COLO829 (cell line): ENCODE measurements at regions not wholly inside any gene's neighbourhood (a gene's known extent, or its start where the extent isn't known, plus 50 kb on each side); places are given as distances from the start of the nearest gene placed in this dataset.
"Not testable (repeated sequence)": the region's sequence is repeated elsewhere in the genome, so short reads cannot be mapped to it uniquely, and the experiment has no call there.

Experiments
- DNase-seq: peaks from one replicate; pipeline ENCODE4 v3.0.0; 2012; ENCODE audit warnings: low spot score

DNA sequence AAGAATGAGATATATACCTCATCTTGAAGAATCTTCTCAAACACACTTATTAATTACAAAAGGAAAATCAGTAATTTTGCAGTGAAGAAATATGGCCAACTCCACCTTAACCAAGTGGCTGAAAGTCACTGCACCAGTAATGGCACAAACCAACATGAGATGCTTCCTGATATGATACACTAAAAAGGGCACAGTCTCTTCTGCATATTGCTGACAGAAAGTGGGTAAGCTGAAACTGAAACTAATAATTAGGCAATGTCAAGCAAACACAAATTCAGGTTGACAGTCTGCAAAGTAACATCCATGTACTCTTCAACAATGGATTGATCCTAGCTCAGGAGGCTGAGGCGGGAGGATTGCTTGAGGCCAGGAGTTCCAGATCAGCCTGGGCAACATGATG is 56.1 kb downstream of the ZNF22 start:
- DNase-seq: not testable (repeated sequence)

DNA sequence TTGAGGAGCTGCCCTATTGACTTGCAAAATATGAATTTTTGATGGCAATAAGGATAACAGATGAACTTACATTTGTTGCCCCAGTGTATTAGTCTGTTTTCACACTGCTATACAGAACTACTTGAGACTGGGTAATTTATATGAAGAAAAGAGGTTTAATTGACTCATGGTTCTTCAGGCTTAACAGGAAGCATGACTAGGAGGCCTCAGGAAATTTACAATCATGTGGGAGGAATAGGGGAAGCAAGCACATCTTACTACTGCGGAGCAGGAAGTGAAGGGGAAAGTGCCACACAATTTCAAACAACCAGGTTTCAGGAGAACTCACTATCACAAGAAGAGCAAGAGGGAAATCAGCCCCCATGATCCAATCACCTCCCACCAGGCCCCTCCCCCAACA is 57.9 kb downstream of the ZNF22 start:
- DNase-seq: no peak

DNA sequence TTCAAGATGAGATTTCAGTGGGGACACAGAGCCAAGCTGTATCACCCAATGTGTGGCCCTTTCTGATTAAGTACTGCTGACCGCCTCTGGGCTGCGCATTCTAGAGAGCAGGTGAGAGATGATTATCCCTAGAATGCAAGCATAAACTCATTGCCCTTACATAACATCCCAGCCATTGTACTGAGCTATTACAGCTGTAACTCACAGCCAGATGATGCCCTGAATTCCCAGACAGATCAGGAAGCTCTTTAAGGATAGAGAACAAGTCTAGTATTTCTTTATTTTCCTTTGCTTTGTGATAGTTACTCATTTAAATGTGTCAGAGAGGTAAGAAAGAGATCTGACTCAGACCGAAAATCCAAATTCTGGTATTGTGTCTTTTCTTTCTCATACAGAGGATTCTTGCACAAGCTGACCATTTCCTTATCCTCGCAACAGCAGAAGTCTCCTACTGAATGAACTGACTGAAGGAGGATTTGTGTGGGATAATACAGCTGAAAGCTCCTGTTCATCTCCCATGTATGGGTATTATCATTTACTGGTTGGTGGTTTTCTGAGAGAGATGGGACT is 58.4 kb downstream of the ZNF22 start:
- DNase-seq: no peak

DNA sequence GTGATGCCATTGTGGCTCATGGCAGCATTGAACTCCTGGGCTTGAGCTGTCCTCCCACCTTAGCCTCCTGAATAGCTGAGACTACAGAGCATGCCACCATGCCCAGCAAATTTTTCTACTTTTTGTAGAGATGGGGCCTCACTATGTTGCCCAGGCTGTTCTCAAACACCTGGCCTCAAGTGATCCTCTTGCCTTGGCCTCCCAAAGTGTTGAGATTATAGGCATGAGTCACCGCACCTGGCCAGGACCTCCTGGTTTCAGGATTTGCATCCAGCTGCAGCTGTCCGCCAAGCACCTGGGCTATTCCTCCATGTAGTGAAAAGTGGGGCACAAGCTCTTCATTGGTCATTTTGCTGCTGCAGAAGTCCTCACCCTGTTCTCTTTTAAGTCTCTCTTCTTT is 58.9 kb downstream of the ZNF22 start:
- no peak for DNase-seq

DNA sequence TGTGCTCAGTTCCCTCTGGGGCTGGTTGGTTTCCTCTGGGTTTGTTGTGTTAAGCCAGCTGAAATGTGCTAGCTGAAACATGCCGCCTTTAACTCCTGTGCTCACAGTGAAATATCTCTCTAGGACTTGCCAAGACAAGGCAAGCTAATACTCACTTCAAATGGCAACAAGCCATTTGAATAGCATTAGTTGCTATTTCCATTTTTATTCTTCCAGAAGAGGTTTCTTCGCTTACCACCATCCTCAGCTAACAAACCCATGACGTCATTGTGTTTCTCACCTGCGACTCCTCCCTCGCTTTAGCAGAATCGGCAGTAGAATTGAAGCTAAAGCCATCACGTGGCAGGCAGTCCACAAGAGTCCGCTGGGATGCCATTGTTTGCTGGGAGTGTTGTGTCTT is 61.3 kb downstream of the ZNF22 start:
- no peak for DNase-seq

DNA sequence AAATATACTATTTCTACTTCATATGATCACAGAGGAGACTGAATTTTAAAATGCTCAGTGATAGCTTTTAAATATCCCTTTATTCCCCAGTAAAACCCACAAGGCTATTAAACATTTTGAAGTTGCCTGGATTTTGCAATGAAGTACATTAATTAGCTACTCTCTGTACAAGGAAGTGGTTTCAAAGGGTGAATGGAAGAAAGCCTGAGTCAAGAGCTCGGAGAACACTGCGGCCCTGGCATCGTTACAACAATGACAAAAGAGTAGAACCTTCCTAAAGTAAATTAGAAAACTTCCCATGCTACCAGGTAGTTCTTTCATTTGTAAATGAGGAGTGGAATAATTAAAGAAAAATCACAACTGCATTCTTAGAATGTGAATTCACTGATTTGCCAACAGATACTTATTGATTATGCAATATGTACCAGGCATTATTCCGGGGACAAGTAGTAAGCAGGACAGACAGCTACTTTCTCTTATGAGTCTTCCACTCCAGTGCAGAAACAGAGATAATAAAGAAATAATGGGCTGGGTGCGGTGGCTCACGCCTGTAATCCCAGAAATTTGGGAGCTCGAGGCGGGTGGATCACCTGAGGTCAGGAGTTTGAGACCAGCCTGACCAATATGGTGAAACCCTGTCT is 63.0 kb downstream of the ZNF22 start:
- DNase-seq: no peak

DNA sequence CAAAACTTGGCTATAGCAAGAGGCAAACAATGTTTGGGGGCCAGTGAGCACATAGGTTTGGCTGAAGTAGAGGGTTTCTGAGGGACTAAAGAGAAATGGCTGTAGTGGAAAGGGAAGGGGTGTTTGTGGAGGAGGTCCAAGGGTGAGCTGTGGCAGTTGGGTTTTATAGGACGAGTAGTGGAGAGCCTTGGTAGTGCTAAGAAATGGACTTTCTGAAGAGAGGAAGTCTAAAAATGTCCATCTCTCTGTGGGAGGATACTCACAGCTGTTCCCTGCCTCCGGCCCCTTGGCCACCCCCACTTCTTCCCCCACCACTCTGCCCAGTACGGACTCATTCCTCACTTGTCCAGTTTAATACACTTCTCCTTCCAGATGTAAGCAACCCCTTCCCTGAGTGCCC is 64.3 kb downstream of the ZNF22 start:
- no peak for DNase-seq

DNA sequence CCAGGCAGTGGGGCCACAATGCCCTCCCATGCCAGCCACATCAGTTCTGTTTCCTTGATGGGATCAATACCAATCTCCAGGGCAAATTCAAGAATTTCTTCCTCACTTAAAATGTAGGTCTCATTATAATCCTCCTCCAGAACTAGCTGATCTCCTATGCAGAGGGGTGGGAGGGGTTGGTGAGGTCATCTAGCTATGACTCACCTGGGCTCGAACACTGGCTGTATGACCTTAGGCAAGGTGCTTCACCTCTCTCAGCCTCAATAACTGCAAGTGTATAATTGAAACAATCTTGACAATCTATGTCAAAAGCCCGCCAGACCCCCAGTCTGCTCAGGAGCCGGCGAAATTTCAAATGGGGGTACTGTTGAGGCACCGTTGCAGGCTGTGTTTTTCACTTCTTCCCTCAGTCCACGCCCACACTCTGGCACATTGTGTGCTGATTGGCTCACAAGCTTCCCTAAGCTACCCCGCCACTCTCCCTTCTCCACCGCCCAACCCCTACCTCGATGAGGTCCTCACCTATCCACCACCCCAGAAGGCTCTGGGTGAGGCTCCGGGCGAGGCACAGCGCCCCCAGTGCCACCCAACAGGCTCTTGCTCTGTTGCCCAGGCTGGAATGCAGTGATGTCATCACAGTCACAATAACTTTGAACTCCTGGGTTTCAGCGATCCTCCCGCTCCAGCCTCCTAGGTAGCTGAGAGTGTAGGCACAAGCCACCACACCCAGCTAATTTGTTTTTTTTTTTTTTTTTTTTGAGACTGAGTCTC is 70.5 kb downstream of the ZNF22 start:
- DNase-seq: no peak

DNA sequence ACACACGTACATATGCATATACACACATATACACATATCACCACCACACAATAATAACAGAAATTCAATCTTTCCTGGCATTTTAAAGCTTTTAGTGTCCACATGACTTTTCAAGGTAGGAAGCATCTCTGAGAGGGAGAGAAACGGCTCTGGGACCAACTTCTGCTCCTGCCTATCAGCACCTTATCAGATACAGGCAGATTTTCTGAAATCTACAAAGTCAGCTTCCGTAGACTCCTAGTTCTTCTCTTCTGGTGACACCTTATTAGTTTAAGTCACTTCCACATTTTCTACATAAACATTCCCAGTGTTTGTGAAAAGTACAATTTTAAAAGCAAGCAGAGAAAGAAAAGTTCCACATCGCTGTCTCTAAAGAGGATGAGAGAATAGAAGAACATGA is 74.5 kb downstream of the ZNF22 start:
- no peak for DNase-seq

DNA sequence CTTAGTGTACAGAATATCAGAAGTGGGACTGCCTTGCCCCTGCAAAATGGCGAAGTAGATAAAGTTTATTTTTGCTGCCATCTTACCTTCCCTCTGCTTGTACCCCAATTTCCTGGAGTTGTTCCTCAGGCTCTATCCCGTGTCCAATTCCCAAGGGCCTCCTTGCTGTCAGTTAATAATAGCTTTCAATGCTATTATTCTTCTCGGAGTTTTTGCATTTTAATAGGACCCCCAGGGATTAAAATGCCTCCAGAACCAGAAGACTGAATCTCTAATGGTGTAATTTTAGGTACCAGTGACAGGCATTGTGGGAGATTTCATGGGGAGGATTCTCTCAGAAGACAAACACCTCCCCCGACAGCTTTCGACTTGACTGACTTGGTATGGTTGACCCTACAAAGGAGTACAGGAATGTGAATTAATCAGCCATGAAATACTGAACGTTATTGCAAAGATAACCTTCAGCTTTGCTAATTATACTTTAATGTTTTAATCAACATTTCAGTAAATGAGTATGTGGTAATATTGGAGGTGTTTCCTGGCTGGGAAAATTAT is 75.2 kb downstream of the ZNF22 start:
- no peak for DNase-seq

DNA sequence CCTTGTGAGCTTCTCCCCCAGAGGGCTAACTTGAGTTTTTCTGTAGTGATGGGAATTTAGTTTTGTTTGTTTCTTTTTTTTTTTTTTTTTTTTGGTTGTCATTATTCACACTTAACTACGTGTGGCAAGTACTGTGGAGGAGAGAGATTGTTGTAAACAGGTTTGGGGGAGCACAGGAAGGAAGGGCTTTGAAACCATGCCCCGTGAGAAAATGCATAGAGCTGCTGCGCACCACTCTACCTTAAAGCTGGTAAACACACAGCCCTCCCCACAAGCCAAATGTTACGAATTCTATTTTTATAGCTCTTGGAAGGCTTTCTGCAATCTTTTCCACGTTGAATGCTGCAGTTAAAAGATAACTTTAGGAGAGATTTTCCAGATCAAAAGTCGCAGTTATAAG is 76.2 kb downstream of the ZNF22 start:
- no peak for DNase-seq

DNA sequence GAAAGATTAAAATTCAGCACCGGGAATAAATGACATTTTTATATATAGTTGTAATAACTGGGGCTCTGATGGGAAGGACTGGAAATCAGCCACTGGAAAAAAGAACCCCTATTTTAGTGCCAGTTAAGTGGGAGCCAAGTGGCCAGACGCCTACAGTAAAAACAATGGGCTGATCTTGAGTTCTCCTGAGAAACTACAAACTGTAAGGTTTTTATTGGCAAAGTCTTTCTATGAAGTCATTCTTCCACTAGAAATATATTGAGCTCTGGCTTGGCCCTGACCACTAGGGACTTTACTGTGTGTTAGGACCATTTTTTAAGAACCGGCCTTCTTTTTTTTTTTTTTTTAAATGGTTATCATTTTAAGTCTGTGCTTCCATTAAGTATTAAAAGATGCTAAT is 79.6 kb downstream of the ZNF22 start:
- DNase-seq: no peak

DNA sequence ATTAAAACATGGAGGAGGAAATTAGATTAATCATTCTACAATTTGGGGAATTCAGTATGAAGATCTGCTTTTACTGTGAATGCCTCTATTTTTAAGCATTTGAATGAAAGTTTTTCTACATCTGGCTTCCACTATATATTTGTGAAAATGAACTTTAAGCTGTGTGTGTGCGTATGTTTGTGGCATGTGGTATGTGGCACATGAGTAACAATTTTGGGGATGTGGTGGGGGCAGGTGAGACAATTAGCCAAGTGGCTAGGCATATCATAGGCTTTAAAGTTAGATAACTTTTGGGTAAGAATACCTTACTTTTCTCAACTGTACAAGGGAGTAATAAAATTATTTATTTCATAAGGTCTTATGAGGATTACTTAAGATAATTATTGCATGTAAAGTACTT is 81.5 kb downstream of the ZNF22 start:
- no peak for DNase-seq

DNA sequence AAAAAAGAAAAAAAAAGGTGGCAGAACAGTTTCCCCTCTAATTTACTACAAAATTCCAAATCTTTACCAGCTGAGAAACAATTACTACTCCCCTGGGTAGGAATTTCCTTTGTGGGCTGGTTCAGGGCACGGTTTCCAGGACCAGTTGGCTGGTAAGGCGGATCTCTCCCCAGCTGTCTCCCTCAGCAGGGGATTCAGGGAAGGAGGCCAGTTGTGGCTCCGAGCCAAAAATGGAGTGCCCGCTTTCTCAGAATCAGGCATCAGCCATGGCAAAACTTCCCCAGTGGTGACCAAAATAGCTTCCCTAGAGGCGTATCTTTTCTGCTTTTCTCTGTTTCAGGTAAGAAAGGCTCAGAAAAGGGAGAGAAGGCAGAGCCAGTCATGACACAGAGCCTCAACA is 91.2 kb downstream of the ZNF22 start:
- no peak for DNase-seq

DNA sequence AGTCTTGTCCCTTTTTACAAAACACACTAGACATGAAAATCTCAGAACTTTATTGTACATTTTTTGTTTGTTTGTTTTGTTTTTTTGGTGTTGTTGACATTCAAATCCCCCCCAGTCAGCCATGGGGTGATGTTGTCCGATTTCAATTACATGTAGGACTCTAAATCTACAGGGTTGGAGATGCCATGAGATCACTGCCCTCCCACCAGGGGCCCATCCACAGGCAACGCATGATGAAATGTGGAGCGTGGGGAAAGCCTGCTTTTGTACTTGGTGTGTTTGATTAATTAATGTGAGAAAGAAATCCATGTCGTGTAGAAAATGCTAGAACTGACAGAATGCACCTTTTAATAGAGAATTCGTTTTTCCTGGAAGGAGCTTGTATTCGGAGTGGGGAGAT is 93.2 kb downstream of the ZNF22 start:
- DNase-seq: no peak

DNA sequence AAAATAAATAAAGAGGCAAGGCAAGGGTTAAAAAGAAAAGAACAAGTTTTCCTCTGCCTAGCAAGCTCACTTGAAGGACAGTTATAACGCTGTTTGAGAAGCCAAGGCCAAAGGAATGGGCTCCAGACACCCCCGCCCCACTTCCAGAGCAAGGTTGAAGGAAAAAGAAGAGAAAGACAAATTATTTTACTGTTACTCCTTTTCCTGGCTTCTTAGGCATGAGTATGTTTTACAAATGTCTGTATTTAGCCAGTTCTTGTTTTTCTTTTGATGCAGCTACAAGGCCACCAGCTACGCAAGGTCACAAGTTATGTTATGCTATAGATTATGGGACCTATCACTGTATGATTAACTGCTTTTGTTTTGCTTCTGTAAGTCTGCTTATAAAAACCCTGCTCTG is 94.6 kb downstream of the ZNF22 start:
- no peak for DNase-seq

DNA sequence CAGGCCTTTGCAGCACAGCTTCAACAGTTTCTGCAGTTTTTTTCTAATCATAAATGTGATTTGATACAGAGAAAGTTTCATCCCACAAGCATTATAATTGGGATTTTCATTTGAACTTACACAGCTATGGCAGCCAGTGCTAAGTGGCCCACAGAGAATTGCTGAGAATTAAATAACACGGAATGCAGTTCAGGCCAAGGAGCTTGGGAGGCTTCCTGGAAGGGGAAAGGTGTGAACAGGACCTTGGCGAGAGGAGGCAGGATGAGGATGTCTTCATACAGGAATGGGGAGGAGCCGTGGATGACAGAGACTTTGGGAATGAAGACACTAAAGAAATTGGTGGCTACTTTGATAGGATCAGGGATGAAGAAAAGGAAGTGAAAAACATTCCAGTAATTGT is 95.3 kb downstream of the ZNF22 start:
- DNase-seq: no peak

DNA sequence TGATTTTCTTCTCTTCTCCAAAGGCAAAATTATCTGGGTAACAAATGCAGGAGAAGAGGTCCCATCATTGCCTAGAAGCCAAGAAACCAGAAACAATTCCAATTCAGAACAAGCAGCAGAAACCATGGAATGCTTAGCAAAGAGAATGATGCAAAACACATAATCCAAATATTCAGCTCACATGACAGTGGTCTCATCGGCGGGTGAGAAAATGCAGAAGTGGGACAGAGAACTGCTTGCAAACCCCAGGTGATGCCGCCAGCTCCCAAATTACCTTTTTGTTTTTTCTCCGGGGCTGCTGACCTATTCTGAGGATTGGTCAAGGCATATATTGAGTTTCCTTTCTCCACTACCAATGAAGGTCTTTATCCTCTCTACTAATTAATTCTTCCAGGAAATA is 99.7 kb downstream of the ZNF22 start:
- no peak for DNase-seq

DNA sequence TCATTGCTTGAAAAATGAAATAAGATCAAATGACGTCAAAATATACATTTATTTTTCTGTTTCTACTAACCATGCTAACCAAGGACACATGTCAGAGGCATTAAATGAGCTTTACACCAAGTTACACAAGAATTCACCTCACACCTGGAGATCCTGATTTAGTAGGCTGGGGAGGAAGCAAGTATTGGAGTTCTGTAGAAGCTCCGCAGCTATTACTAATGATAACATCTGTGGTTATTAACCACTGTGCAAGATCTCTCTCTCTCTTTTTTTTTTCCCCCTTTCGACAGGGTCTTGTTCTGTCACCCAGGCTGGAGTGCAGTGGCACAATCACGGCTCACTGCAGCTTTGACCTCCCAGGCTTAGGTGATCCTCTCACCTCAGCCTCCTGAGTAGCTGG is 104.0 kb downstream of the ZNF22 start:
- DNase-seq: no peak

DNA sequence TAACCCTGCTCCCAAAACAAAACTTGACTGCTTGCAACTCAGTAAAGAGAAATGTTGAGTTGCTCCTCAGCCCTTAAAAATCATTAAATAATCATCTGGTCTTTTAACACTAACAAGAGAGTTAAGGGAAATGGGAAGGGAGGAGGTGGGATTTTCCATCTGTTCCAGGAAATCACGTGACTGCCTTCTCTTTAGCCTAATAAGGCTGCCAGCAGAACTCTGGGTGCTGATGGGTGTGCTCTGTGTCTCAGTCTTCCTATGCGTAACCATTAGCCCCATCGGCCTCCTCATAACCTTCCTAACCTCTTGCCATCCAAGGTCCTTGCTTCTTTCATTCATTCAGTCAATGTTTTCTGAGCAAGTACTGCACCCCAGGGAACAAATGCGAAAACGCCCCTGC is 104.6 kb downstream of the ZNF22 start:
- not testable (repeated sequence) for DNase-seq

DNA sequence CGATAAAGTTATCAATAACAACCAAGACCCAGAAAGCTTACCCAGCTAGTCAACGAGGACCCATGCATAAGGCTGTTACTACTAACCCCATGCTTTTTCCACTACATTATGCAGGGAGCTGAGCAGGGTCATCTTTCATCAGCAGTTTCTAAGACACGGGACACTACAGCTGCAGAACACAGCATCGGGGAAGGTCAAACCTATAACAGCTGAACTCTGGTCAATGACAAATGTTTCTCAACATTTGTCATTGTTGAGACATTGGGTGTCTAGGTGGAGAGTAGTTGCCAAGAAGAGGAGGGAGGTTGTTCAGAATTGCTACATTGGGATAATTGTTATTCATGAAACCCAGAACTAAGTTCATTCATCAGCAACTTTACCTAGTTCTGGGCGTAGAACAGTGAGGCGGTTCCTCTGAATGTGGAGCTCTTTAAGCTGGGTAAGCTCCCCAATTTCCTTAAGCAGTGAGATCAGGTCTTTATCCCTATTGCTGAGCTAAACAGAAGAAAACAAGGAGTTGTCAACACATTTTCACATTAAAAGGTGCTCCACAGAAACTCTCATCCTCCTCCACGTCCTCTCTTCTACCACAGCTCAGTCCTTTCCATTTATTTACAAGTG is 105.6 kb downstream of the ZNF22 start:
- DNase-seq: no peak

DNA sequence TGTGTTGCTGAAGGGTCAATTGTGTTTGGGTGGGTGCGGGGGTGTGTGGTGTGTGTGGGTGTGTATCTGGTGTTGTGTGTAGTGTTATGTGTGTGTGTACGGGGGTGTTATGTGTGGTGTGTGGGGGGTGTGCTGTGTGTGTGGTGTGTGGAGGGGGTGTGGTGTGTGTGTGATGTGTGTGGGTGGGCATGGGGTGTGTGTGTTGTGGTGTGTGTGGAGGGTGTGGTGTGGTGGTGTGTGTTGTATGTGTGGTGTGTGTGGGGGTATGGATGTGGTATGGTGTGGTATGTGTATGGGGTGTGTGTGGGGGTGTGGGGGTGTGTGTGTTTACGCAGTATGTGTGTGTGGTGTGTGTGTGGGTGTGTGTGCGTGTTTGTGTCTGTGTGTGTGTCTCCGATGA is 110.8 kb downstream of the ZNF22 start:
- no peak for DNase-seq

DNA sequence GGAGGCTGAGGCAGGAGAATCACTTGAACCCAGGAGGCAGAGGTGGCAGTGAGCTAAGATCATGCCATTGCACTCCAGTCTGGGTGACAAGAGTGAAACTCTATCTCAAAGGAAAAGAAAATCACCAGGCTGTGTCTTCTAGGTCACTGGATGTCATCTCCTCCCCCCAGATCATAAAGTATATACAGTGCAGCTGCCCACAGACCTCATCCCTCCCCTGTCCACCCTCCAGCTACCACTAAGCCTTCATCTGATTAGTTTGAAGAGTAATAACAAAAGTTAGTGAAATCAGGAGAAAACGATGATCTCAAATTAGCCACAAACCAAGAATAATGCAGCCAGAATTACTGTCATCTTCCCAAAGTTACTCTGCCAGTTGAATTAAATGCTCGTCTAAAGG is 117.2 kb downstream of the ZNF22 start:
- not testable (repeated sequence) for DNase-seq
